Upper lobe of left lung (tissue), 6 donors: ENCODE measurements at regions not wholly inside any gene's neighbourhood (a gene's known extent, or its start where the extent isn't known, plus 50 kb on each side); places are given as distances from the start of the nearest gene placed in this dataset.

Source experiments
- ATAC-seq, 2 donors: fragments of 200-7000 bp; cut with Tn5 transposase; one replicate each; pipeline ENCODE4 v1.9.1; 2022; ENCODE audit warnings: mild to moderate bottlenecking in 2 of 2, moderate library complexity in 2 of 2; ENCODE audit not compliant: low FRiP score in 2 of 2
- DNase-seq, 2 donors: peaks; one replicate each; pipeline ENCODE4 v3.0.0-alpha.2; 2019 to 2020
- H3K27ac ChIP-seq, 4 donors: fragments of 200-600 bp; sonication (generic); one replicate each; pipeline ENCODE4 v1.5.1; 2016 to 2019
- H3K27me3 ChIP-seq, 4 donors: fragments of 200-600 bp; sonication (generic); one replicate each; pipeline ENCODE4 v1.5.1; 2017 to 2019
- H3K36me3 ChIP-seq, 4 donors: fragments of 200-600 bp; sonication (generic); one replicate each; pipeline ENCODE4 v1.5.1; 2016 to 2019
- H3K4me1 ChIP-seq, 4 donors: fragments of 200-600 bp; sonication (generic); one replicate each; pipeline ENCODE4 v1.5.1; 2018 to 2019
- H3K4me3 ChIP-seq, 4 donors: fragments of 200-600 bp; sonication (generic); one replicate each; pipeline ENCODE4 v1.5.1; 2017 to 2019; ENCODE audit warnings: mild to moderate bottlenecking in 2 of 4, moderate library complexity in 1 of 4
- H3K9me3 ChIP-seq, 4 donors: fragments of 200-600 bp; sonication (generic); one replicate each; pipeline ENCODE4 v1.5.1; 2018 to 2019
- CTCF ChIP-seq, 6 experiments: fragments of 450-650 bp in 4 of 6; fragments of 200-600 bp in 2 of 6; sonication (generic) in 2 of 6; IDR thresholded peaks; one replicate each; pipeline ENCODE4 v1.5.1; 2016 to 2019; ENCODE audit warnings: antibody characterized with exemption in 6 of 6
- EP300 ChIP-seq, 4 donors: sonication (generic); formaldehyde crosslinking; IDR thresholded peaks; one replicate each; pipeline ENCODE4 v1.5.1; 2017; ENCODE audit warnings: antibody characterized with exemption in 4 of 4, control low read depth in 2 of 4
- POLR2A ChIP-seq, 4 donors: fragments of 450-650 bp; IDR thresholded peaks; one replicate each; pipeline ENCODE4 v1.5.1; 2016 to 2017; ENCODE audit warnings: antibody characterized with exemption in 4 of 4, mild to moderate bottlenecking in 2 of 4
- POLR2AphosphoS5 ChIP-seq, 2 donors: sonication (generic); formaldehyde crosslinking; IDR thresholded peaks; one replicate each; pipeline ENCODE4 v1.5.1; 2017; ENCODE audit warnings: antibody characterized with exemption in 2 of 2
- WGBS, 2 donors: methylation state at CpG; one replicate each; pipeline ENCODE4 v1.1.5; 2017 to 2018; 5-methylcytosine and 5-hydroxymethylcytosine counted together
- donor health status: DM: no; HTN: no; CAD: no; lungs with moderate emphysema.
- donor health status: DM: no; HTN: yes; CAD: no; lungs with severe emphysema.

GRCh38 chr14:101174980-101175606 lies 271.6 kb upstream of the RTL1 start:
- Histone ChIP-seq H3K4me3 (no peak overlapping the region), H3K27ac (no peak overlapping the region), H3K4me1 (no peaks in the 10 kb centered on the region), H3K9me3 (no peaks in the 10 kb centered on the region), H3K36me3 (no peaks in the 10 kb centered on the region), H3K27me3 (no peaks in the 10 kb centered on the region)
- TF ChIP-seq EP300 (IDR thresholded peaks at IDR 0.05) (no peak), POLR2AphosphoS5 (IDR thresholded peaks at IDR 0.05) (no peak), POLR2A (IDR thresholded peaks at IDR 0.05) (no peak), CTCF (IDR thresholded peaks at IDR 0.05) (no peak)
- ATAC-seq (peak in 1 of 2 donors; percentile 12), DNase-seq (no peak)
- WGBS, 2 donors = 73 to 75% methylated on average over 7 to 9 of the region's 9 CpGs

- peaks cover 0 to 6% (median 0%) of the 10 kb centered on the region in 4 donors for H3K9me3 ChIP-seq
- no peak overlapping the region for H3K4me3 ChIP-seq
- H3K27ac ChIP-seq = no peak overlapping the region
- no peak for TF ChIP-seq POLR2AphosphoS5 (IDR thresholded peaks at IDR 0.05)
- TF ChIP-seq POLR2A (IDR thresholded peaks at IDR 0.05) = no peak
- TF ChIP-seq CTCF (IDR thresholded peaks at IDR 0.05) = no peak
- TF ChIP-seq EP300 (IDR thresholded peaks at IDR 0.05) = no peak
- no peaks in the 10 kb centered on the region for H3K4me1 ChIP-seq
- H3K27me3 ChIP-seq = no peaks in the 10 kb centered on the region
- ATAC-seq (no peak), DNase-seq (no peak)
- WGBS, 2 donors = 92 to 97% methylated on average over 5 to 12 of the region's 13 CpGs
- H3K36me3 ChIP-seq = no peaks in the 10 kb centered on the region
These were observed 272.4 kb upstream of the RTL1 start for GRCh38 chr14:101175731-101176534.

- no peaks in the 10 kb centered on the region for H3K4me1 ChIP-seq
- no peak for DNase-seq
- no peak overlapping the region for H3K4me3 ChIP-seq
- H3K9me3 ChIP-seq = peaks cover 0 to 6% (median 0%) of the 10 kb centered on the region in 4 donors
- no peak overlapping the region for H3K27ac ChIP-seq
- no peaks in the 10 kb centered on the region for H3K27me3 ChIP-seq
- no peaks in the 10 kb centered on the region for H3K36me3 ChIP-seq
- TF ChIP-seq POLR2A (IDR thresholded peaks at IDR 0.05) (no peak), CTCF (IDR thresholded peaks at IDR 0.05) (no peak)
- 91 to 97% methylated on average over 9 to 16 of the region's 16 CpGs for WGBS, 2 donors
- ATAC-seq = no peak
These were observed 273.1 kb upstream of the RTL1 start for GRCh38 chr14:101176535-101177205.

GRCh38 chr14:101177301-101177971 lies 273.9 kb upstream of the RTL1 start:
- no peak for ATAC-seq
- Histone ChIP-seq H3K4me1 (no peaks in the 10 kb centered on the region), H3K27ac (no peak overlapping the region), H3K36me3 (no peaks in the 10 kb centered on the region), H3K9me3 (peaks cover 0 to 6% (median 0%) of the 10 kb centered on the region in 4 donors), H3K27me3 (no peaks in the 10 kb centered on the region), H3K4me3 (no peak overlapping the region)
- 80 to 84% methylated on average over 20 to 23 of the region's 23 CpGs for WGBS, 2 donors
- no peak for DNase-seq
- TF ChIP-seq EP300 (IDR thresholded peaks at IDR 0.05) (no peak), POLR2A (IDR thresholded peaks at IDR 0.05) (no peak), POLR2AphosphoS5 (IDR thresholded peaks at IDR 0.05) (no peak), CTCF (IDR thresholded peaks at IDR 0.05) (no peak)
